HG03520 (cell line): ENCODE measurements at regions not wholly inside any gene's neighbourhood (a gene's known extent, or its start where the extent isn't known, plus 50 kb on each side); places are given as distances from the start of the nearest gene placed in this dataset.

Experiments used
- ATAC-seq: cut with Tn5 transposase; IDR thresholded peaks from one replicate; pipeline ENCODE4 v1.9.1; 2021; ENCODE audit warnings: mild to moderate bottlenecking, moderate library complexity; ENCODE audit not compliant: unreplicated experiment

DNA sequence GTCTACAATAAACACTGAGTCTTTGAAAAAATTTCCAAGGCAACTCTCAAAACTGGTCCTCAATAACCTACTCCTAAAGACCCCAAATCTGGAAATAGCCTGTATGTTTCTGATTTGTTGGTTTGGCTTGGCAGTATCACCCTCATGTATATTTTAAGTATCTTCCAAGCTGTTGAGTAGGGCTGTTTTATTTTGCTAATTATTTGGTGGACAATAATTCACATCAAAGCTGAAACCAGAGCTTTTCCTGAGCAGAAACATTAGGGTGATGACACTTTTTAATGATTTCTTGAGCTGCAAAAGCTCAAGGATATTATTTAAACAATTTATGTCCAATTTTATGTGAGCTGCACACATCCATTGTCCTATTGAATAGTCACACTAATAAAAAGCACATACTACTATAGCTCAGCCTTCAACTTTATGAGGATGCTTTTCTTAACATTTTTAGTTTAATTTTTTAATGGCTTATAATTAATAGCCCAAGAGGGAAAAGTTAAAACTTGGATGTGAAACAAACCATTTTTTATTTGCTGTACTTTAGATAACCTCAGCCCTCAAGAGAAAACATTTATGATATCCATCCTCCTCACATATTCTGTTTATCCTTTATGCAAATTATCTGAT, 393.1 kb downstream of the TAF11L14 start:
- no peak for ATAC-seq

DNA sequence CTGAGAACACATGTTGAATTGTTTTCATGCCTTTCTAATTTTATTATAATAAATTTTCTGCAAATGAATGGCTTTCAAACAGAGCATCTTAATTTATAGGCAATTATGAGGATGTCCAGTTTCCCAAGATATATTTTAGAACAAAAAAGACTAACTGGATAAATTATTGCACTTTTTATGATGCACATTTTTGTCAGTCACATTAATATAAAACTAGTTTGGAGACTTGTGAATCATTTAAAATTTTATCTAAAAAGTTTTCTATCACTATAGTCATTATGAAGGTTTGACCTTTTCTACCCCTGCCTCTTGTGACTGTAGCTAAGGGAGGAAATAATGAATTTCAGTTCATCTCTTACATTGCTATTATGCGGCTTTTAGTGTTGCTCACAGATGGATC, 393.8 kb downstream of the TAF11L14 start:
- no peak for ATAC-seq

DNA sequence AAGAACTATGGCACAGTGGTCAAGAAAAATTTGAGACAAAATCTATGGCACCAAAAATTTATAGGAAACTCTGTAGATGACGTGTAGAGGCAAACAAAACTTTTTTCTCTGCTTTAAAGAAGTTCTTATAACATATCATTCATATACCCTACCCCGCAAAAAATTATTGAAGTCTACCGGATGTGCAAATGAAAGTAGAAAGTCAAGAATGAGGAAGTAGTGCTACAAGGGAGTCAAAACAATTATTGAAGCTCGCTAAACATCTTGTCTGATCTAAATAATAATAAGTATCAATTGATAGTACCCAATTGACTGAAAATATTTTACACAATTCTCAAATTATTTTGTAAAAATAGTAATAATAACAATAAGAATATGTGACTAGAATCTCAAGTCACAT, 398.5 kb downstream of the TAF11L14 start:
- no peak for ATAC-seq

DNA sequence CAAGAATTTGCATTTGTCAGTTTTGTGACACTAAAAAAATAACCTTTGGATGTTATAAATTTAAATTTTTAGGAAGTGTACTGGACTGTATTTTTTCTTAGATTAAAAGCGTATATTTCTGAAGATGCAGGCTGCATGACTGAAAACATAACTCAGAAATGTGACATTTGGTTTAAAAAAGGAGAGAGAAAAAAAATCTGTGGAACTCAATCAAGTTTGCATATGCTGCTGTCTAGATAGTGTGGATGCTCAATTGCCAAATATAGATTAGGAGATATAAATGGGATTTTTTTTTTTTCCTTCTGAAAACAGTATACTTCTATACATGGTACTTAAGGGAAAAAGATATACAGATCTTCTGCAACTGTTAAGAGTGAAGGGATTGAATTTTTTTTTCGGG, 402.3 kb downstream of the TAF11L14 start:
- ATAC-seq = no peak

DNA sequence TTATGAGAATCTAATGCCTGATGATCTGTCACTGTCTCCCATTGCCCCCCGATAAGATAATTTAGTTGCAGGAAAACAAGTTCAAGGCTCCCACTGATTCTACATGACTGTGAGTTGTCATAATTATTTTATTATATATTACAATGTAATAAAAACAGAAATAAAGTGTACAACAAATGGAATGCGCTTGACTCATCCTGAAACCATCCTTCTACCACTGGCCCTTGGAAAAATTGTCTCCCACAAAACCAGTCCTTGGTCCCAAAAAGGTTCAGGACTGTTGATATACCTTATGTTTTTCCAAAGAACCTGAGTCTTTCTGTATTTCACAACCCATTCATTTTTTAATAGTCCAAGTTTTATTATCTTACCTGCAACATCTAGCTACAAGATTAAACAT, 403.5 kb downstream of the TAF11L14 start:
- ATAC-seq = no peak

DNA sequence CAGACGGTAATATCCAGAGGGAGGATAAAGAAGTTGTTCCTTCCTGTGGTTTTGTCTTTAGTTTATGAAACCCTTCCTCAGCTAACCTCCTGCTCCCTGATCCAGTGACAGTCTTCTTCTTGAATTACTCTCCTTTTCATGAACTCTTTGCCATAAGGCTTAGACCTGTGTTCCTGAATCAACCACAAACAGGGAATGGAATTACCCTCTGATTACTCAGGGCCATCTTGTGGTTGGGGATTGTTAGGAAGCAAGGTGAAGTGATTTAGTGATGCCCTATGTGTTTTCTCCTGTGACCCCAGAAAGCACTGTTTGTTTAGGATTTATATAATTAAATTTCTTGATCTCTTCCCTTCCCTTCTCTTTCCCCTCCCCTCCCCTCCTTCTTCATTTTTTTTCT, 409.1 kb downstream of the TAF11L14 start:
- ATAC-seq = no peak

DNA sequence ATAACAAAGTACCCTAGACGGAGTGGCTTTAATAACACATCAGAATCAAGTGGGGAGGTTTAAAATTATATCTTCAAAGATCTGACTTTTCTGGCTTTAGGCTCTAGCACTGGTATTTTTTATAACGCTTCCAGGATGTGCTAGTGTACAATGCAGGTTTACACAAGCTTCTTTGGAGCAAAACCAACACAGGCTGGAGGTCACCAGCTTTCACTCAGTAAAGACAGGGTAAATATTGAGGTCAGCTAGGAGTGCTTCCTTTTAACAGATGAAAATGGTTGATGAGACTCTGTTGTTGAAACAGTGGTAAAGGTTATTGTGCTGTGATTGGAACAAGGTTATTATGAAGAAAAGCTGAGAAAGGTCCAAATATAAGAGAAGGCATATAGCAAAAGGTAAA, 414.2 kb downstream of the TAF11L14 start:
- ATAC-seq = no peak

DNA sequence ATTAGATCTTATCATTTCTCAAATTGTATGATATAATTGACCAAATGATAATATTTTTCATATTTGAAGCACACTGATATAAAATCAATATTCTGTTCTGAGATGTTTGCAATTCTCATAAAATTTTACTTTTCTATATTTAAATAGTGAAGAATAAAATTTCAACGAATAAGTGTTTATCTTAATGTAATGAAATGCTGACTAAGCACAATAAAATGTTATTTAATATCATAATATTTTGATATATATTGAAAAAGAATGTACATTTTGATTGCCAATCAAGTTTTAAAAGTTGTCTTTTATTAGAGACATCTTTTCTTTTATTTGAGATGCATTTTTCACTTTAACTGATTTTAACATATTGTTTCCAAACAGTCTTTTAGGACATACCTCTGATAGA, 416.1 kb downstream of the TAF11L14 start:
- no peak for ATAC-seq

DNA sequence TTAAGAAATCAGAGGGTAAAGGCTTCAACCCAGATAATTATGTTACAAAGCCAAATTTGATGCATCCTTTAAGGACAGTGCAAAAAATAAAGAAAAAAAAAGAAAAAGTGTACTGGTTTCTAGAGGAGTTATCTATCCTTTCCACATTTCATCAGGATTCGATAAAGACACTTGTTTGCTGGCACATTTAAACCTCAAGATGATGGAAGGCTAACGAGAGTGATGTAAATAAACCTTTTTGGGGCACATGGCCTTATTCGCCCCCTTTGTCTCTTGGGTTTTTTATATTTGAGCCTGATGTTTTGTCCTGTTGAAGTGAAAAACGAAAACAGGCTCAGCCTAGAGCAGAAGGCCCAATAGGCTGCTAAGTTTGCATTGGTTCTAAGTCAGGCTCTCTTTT, 416.5 kb downstream of the TAF11L14 start:
- ATAC-seq = no peak

DNA sequence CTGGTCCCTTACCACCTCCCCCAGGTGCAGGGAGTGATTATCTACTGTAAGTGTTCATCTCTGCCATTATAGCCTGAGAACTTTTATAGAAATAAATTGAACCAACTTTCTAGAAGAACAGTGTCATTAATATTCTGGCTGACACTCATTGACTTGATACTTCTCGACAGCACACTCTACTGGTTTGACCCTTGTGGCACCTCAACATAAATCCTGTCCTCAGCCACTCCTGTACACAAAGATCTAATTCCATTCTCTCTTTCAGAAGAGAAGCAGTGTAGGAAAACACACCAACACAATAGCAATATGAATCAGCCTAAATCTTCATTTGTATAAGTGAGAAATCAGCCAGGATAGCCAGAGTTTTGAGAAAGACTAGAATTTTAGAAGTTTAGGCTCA, 417.7 kb downstream of the TAF11L14 start:
- no peak for ATAC-seq

DNA sequence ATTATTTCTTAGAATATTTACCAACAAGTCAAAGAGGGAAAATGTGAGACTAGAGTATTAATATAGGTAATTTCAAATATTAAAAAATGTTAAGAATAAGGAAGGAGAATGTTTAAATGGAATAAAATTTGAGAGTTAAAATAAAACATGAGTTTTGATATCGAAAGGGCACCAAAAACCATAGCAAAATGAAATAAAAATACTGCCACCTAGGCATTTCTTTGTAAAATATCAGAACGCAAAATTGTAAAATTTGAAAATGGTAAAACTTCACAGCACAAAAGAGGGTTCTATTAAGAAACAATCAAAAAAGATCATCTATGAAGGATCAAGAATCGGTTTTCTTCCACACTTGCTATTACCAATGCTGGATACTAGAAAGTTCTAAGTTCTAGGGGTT, 418.3 kb downstream of the TAF11L14 start:
- ATAC-seq = no peak

DNA sequence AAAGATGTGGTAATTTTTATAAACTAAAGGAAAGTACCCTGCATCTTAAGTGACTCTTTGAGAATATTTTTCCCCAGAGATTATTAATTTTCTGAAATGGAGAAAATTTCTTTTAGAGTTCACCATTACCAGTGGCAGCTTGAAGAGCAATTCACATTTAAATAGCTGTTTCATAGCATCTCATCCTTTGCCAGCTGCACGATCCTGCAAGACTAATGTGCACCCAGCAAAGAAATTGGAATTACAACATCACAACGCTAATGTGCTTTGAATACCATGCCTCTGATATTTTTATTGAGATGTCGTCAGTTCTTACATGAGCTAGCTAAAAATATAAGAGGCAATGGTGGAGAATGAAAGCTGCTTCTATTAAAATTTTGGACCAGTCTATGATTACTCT, 423.5 kb downstream of the TAF11L14 start:
- no peak for ATAC-seq

DNA sequence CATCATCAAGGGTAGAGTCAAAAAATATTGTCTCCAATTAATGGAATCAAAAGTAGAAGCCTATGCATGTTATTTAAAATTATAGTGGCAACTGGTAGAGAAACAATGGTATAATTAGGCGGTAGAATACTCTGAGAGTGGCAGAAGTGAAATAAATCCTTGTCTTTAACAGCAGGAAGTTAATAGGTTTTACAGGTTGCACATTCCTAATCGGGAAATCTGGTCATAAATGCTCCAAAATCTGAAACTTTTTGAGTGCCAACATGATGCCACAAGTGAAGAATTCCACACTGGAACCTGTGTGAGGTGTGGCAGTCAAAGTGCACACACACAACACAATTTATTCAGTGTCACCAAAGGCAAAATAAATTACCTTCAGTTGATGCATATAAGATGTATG, 433.4 kb downstream of the TAF11L14 start:
- ATAC-seq = no peak

DNA sequence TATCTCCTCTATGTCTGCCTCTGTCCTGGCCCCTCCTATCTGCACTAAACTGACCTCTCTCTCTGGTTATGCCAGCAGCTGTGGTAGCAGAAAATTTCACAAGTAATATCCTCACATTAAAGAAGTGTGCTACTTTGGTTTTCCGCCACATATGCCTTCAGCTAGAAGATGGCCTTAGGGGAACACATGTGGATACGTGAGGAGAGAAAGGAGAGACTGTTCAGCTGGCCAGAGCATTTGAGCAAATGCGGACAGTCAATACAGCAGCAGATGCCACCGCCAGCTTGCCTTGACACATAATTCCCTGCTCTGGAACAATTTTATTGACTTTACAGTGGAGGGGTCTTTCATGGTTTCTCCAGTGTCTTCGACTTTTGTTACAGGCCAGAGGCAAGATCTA, 434.6 kb downstream of the TAF11L14 start:
- no peak for ATAC-seq

DNA sequence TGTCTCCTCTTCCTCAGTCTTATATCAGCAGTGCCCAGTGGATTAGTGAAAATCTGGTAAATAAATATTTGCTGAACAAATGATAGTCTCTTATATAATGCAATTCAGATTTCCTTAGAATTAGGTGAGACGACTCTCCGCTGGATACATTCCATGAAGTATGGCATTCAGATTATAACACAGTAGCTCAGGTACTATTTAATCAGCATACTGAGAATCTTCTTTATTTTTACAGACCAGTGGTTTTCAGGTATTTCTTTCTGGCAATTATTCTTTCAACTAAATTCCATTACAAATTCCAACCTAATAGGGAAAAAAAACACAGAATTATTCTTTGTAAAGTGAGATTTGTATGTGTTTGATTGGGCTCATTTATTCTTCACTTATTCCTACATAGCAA, 435.5 kb downstream of the TAF11L14 start:
- ATAC-seq = no peak

DNA sequence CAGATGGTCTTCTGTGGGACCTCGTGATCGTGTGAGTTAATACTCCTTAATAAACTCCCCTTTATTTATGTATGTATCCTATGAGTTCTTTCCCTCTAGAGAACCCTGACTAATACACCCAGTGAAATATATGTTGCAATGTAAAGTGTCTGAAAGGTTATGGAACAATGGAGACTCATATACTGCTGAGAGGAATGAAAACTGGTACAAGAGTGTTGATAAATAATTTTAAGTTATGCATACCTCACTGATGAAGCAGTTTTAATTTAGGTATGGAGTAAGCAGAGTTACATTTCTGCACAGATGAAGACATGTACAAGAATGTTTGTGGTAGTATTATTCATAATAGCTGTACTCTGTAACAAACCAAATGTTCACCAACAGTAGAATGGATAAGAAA, 438.3 kb downstream of the TAF11L14 start:
- ATAC-seq = no peak

DNA sequence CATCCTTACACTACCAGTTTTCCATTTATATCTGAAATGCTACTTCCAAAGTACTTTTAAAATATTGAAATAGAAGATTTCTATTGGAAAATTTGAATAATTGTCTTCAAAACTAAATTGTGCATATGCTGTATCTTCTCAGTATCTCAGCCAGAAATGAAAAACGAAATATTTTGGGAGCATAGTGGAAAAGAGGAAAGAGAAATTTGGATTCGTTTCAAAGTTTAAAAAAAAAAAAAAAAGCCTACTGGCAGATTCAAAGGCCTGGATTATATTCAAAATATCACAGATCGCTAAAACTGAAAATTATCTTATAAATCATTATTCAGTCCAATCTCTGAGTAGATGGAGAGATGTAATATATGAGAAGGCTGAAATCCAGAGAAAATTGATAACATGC, 440.7 kb downstream of the TAF11L14 start:
- ATAC-seq = no peak

DNA sequence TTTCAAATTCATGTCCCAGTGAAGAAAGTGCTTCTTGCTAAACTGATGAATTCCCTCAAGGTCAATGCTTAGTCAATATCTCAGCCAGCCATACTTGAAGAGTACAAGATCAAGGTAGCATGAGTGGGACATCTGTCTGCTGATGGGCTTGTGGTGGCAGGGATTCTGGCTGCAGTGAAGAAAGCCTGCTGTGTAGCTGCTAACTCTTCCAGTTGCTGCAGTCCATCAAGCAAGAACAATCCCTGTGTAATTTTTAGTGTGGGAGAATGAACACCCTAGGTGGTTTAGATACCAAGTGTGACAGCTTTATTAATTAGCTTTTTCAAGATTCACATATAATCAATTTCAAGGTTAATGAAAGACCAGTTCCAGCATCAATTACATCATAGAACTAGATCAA, 443.9 kb downstream of the TAF11L14 start:
- ATAC-seq = no peak

DNA sequence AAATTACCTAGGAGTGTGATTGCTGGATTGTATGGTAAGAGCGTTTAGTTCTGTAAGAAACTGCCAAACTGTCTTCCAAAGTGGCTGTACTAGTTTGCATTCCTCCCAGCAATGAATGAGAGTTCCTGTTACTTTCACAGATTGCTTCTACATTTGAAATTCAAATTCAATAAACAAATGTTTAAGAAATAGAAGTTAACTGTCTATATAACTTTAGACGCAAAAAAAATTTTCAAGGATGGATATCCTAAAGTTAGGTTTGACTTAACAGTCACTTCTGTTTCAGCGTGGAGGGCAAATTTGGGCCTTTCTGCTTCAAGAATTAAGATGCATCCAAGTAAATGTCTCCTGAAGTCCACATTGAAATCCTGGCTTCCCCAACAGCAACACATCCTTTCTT, 445.6 kb downstream of the TAF11L14 start:
- no peak for ATAC-seq

DNA sequence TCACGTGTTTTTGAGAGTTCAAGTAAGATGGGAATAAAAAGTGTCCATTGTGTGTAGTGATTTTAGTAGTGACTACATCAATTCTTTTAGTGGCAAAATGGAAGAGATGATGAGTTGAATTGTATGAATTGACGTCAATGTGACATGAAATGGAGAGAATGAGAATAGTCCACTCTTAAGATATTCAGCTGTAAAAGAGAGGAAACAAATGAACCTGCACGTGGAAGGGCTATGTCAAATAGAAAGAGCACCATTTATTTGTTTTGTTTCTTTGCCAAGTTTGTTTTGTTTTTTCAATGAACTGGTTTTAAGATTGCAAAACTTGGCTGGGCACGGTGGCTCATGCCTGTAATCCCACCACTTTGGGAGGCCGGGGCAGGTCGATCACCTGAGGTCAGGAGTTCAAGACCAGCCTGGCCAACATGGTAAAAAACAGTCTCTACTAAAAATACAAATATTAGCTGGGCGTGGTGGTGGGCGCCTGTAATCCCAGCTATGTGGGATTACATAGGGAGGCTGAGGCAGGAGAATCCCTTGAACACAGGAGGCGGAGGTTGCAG, 453.8 kb downstream of the TAF11L14 start:
- no peak for ATAC-seq

DNA sequence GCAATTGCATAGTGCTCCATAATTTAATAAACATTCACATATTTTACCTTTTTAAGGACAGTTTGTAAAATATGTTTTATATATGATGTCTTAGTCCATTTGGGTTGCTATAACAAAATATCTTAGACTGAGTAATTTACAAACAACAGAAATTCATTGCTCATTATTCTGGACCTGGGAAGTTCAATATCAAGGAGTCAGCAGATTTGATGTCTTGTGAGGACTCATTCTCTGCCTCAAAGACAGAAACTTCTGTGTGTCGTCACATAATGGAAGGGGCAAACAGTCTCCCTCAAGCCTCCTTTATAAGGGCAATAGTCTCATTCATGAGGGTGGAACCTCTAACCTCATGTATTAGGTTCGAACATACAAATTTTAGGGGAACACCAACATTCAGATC, 455.9 kb downstream of the TAF11L14 start:
- no peak for ATAC-seq

DNA sequence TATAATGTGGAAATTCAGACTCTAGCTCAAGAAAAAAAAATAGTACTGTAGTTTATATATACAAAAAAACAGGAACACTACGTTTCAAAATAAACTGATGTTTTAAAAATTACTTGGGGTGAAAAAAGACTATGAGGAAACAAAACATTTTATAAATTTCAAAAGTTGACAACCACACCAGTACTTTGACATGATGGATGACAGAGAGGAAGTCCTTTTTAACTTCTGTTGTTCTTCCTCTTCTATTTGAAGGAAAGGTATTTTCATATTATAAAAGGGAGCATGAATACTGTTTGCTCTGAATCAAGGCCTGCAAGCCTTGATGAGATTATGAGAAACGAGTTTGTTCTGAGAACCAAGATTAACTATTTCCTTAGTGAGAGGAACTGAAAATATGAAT, 456.9 kb downstream of the TAF11L14 start:
- ATAC-seq = no peak

DNA sequence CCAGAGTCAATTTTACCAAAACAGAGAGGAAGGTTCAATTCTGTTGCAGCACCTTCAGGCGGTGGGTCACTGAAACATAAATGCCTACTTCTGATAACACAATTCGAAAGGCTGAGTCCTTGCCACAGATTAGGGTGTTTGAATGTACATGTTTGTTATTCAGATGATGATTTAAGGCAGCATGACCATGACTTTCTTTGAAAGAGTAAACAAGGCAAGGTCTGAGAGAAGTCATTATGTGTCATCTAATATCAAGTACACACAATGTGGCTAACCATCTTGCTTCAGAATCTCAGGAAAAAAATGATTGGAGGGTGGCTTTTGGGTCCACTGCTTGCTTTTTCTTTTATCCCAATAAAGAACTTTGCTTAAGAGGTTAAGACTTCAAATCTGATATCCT, 457.5 kb downstream of the TAF11L14 start:
- ATAC-seq = no peak
